ENCODE measurements at regions not wholly inside any gene's neighbourhood (a gene's known extent, or its start where the extent isn't known, plus 50 kb on each side); places are given as distances from the start of the nearest gene placed in this dataset.

DNA sequence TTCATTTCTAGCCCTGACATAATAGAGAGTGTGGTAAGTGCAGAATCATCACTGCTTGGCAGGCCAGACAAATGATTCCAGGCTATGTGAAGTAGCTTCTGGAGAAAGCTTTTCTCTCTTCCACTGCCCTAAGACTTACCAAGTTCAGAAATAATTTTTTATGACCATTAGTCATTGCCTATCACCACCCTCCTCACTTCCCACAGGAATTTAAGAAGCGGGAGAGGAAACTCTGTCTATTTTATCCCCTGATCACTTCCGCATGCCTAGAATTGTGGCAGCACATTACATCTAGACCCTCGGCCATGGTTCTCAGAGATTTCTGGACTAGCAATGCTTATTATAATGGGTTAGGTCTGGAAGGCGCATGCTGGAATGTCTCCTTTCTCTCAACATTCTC lies 397.8 kb upstream of the NR2F2 start (continued):
- TF ChIP-seq ZBTB43 (CRISPR knock-in tag; IDR thresholded peaks at IDR 0.05), result no peak

- Mint-ChIP-seq H3K4me1 (peaks cover 9% of the 10 kb centered on the region), H3K27ac (no peak overlapping the region), H3K9me3 (no peaks in the 10 kb centered on the region), H3K27me3 (ENCODE audit: low read depth) (peaks cover 10% of the 10 kb centered on the region), H3K4me3 (no peak overlapping the region), H3K36me3 (no peaks in the 10 kb centered on the region)
- no peak for ATAC-seq
- ChIA-PET CTCF (no interaction called here), POLR2A (no interaction called here)
- no peak for TF ChIP-seq SOX15 (CRISPR knock-in tag; IDR thresholded peaks at IDR 0.05)
- TF ChIP-seq, protein P1, sequence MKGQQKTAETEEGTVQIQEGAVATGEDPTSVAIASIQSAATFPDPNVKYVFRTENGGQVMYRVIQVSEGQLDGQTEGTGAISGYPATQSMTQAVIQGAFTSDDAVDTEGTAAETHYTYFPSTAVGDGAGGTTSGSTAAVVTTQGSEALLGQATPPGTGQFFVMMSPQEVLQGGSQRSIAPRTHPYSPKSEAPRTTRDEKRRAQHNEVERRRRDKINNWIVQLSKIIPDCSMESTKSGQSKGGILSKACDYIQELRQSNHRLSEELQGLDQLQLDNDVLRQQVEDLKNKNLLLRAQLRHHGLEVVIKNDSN (CRISPR knock-in tag; IDR thresholded peaks at IDR 0.05), result no peak
- TF ChIP-seq JAZF1 (CRISPR knock-in tag; IDR thresholded peaks at IDR 0.05), result no peak
- TF ChIP-seq NR2C2 (CRISPR knock-in tag; IDR thresholded peaks at IDR 0.05), result no peak
- no peak for TF ChIP-seq CREB1 (CRISPR knock-in tag; IDR thresholded peaks at IDR 0.05)
- TF ChIP-seq MXD4 (CRISPR knock-in tag; IDR thresholded peaks at IDR 0.05; ENCODE audit: borderline replicate concordance), result no peak
- TF ChIP-seq NR3C1 (CRISPR knock-in tag; conservative IDR thresholded peaks at IDR 0.05; ENCODE audit: low read depth), result no peak
- TF ChIP-seq, protein P2, sequence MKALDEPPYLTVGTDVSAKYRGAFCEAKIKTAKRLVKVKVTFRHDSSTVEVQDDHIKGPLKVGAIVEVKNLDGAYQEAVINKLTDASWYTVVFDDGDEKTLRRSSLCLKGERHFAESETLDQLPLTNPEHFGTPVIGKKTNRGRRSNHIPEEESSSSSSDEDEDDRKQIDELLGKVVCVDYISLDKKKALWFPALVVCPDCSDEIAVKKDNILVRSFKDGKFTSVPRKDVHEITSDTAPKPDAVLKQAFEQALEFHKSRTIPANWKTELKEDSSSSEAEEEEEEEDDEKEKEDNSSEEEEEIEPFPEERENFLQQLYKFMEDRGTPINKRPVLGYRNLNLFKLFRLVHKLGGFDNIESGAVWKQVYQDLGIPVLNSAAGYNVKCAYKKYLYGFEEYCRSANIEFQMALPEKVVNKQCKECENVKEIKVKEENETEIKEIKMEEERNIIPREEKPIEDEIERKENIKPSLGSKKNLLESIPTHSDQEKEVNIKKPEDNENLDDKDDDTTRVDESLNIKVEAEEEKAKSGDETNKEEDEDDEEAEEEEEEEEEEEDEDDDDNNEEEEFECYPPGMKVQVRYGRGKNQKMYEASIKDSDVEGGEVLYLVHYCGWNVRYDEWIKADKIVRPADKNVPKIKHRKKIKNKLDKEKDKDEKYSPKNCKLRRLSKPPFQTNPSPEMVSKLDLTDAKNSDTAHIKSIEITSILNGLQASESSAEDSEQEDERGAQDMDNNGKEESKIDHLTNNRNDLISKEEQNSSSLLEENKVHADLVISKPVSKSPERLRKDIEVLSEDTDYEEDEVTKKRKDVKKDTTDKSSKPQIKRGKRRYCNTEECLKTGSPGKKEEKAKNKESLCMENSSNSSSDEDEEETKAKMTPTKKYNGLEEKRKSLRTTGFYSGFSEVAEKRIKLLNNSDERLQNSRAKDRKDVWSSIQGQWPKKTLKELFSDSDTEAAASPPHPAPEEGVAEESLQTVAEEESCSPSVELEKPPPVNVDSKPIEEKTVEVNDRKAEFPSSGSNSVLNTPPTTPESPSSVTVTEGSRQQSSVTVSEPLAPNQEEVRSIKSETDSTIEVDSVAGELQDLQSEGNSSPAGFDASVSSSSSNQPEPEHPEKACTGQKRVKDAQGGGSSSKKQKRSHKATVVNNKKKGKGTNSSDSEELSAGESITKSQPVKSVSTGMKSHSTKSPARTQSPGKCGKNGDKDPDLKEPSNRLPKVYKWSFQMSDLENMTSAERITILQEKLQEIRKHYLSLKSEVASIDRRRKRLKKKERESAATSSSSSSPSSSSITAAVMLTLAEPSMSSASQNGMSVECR (CRISPR knock-in tag; IDR thresholded peaks at IDR 0.05; ENCODE audit: borderline replicate concordance), result no peak
- TF ChIP-seq ZNF416 (CRISPR knock-in tag; IDR thresholded peaks at IDR 0.05), result no peak
- TF ChIP-seq, protein P3, sequence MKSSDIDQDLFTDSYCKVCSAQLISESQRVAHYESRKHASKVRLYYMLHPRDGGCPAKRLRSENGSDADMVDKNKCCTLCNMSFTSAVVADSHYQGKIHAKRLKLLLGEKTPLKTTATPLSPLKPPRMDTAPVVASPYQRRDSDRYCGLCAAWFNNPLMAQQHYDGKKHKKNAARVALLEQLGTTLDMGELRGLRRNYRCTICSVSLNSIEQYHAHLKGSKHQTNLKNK (CRISPR knock-in tag; IDR thresholded peaks at IDR 0.05), result no peak
- no peak for DNase-seq (ENCODE audit: low spot score)
Observed at GRCh38 chr15:95935852-95936251, 394.6 kb upstream of the NR2F2 start.

GRCh38 chr15:95937128-95937528 lies 393.4 kb upstream of the NR2F2 start:
- POLR2A ChIA-PET, result no interaction called here
- no peak for TF ChIP-seq SMAD3 (CRISPR knock-in tag; IDR thresholded peaks at IDR 0.05; ENCODE audit: borderline replicate concordance)
- no peak for TF ChIP-seq GRHL2 (CRISPR knock-in tag; IDR thresholded peaks at IDR 0.05; ENCODE audit: insufficient replicate concordance, severe bottlenecking)
- no peak for TF ChIP-seq E2F1 (CRISPR knock-in tag; IDR thresholded peaks at IDR 0.05)
- Mint-ChIP-seq H3K9me3 (peaks cover 7% of the 10 kb centered on the region), H3K27me3 (ENCODE audit: low read depth) (peaks cover 10% of the 10 kb centered on the region), H3K27ac (no peak overlapping the region), H3K4me1 (peaks cover 9% of the 10 kb centered on the region), H3K4me3 (no peak overlapping the region), H3K36me3 (no peaks in the 10 kb centered on the region)
- CTCF ChIA-PET, result no interaction called here
- no peak for ATAC-seq
- DNase-seq (ENCODE audit: low spot score), result no peak
